Bone marrow (tissue), 2 donors: ENCODE measurements at regions not wholly inside any gene's neighbourhood (a gene's known extent, or its start where the extent isn't known, plus 50 kb on each side); places are given as distances from the start of the nearest gene placed in this dataset.
"Not testable (repeated sequence)": the region's sequence is repeated elsewhere in the genome, so short reads cannot be mapped to it uniquely, and the experiment has no call there.

ENCODE experiments used
- DNase-seq, 2 donors: peaks; one replicate each; lab custom pipeline; 2025; lab: John Stamatoyannopoulos, UW

GRCh38 chr6:14369717-14370116 lies 252.1 kb downstream of the CD83 start:
- DNase-seq, result no peak

GRCh38 chr6:14371530-14371929 lies 254.0 kb downstream of the CD83 start:
- DNase-seq, result peak in 1 of 2 donors; percentile 22

GRCh38 chr6:14372734-14373489 lies 255.3 kb downstream of the CD83 start:
- DNase-seq, result no peak

- DNase-seq, result no peak
Observed at GRCh38 chr6:14373648-14374437, 256.3 kb downstream of the CD83 start.

- peak in 1 of 2 donors; percentile 50 for DNase-seq
Observed at GRCh38 chr6:14375930-14376329, 258.4 kb downstream of the CD83 start.

- no peak for DNase-seq
Observed at GRCh38 chr6:14379568-14379967, 262.0 kb downstream of the CD83 start.

GRCh38 chr6:14380086-14380820 lies 262.7 kb downstream of the CD83 start:
- no peak for DNase-seq

- no peak for DNase-seq
Observed at GRCh38 chr6:14380901-14381828, 263.6 kb downstream of the CD83 start.

GRCh38 chr6:14381829-14382677 lies 264.5 kb downstream of the CD83 start:
- DNase-seq, result no peak

GRCh38 chr6:14382678-14383236 lies 265.2 kb downstream of the CD83 start:
- DNase-seq, result no peak

- peak in 1 of 2 donors; percentile 15 for DNase-seq
Observed at GRCh38 chr6:14383393-14384174, 266.0 kb downstream of the CD83 start.

- no peak for DNase-seq
Observed at GRCh38 chr6:14384175-14384949, 266.8 kb downstream of the CD83 start.

GRCh38 chr6:14386263-14386662 lies 268.7 kb downstream of the CD83 start:
- no peak for DNase-seq

GRCh38 chr6:14386668-14387067 lies 269.1 kb downstream of the CD83 start:
- DNase-seq, result peak in 1 of 2 donors; percentile 27

- no peak for DNase-seq
Observed at GRCh38 chr6:14388371-14388770, 270.8 kb downstream of the CD83 start.

GRCh38 chr6:14389776-14390175 lies 272.2 kb downstream of the CD83 start:
- not testable (repeated sequence) for DNase-seq

GRCh38 chr6:14390805-14391204 lies 273.2 kb downstream of the CD83 start:
- DNase-seq, result no peak

- no peak for DNase-seq
Observed at GRCh38 chr6:14393910-14394309, 276.3 kb downstream of the CD83 start.

- no peak for DNase-seq
Observed at GRCh38 chr6:14396392-14396791, 278.8 kb downstream of the CD83 start.
